ENCODE measurements at regions not wholly inside any gene's neighbourhood (a gene's known extent, or its start where the extent isn't known, plus 50 kb on each side); places are given as distances from the start of the nearest gene placed in this dataset.

DNA sequence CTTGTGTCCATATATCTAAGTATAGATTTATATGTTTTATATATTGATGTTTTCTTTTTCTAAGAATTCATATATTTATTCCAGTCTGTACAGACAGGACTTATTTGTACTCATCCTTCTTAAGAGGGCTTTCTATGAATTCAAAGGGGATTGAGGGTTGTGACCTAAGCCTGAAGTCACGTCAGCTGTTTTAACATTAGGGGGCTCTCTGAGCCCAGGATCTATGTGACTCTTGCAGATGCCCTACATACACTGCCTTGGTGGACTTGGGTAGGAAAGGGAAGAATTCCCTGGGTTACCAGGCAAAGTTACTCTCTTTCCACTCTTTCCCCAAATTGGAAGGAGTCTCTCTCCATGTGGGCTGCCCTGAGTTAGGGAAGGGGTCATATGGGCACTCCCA, 283.8 kb upstream of the DAB1 start:
- TF ChIP-seq, protein P1, sequence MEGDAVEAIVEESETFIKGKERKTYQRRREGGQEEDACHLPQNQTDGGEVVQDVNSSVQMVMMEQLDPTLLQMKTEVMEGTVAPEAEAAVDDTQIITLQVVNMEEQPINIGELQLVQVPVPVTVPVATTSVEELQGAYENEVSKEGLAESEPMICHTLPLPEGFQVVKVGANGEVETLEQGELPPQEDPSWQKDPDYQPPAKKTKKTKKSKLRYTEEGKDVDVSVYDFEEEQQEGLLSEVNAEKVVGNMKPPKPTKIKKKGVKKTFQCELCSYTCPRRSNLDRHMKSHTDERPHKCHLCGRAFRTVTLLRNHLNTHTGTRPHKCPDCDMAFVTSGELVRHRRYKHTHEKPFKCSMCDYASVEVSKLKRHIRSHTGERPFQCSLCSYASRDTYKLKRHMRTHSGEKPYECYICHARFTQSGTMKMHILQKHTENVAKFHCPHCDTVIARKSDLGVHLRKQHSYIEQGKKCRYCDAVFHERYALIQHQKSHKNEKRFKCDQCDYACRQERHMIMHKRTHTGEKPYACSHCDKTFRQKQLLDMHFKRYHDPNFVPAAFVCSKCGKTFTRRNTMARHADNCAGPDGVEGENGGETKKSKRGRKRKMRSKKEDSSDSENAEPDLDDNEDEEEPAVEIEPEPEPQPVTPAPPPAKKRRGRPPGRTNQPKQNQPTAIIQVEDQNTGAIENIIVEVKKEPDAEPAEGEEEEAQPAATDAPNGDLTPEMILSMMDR (conservative IDR thresholded peaks at IDR 0.05 in 1 of 2, IDR thresholded peaks at IDR 0.05 in 1 of 2; ENCODE audit: low read depth in 1 of 2, low read length in 2 of 2), result no peak
- TF ChIP-seq EZH2 (IDR thresholded peaks at IDR 0.05; ENCODE audit: low read length, missing control alignments), result no peak
